AG04450 (cell line): ENCODE measurements at regions not wholly inside any gene's neighbourhood (a gene's known extent, or its start where the extent isn't known, plus 50 kb on each side); places are given as distances from the start of the nearest gene placed in this dataset.
A peak's percentile ranks its signal among the peaks of the same experiment; 100 is the strongest.

Experiments used
- CTCF ChIA-PET: fragments of 300-600, 350-600 bp; formaldehyde crosslinking; extraction: SDS; loops from one replicate; lab custom pipeline; 2022; ENCODE audit warnings: antibody characterized with exemption, inconsistent platforms; lab: Charles Lee
- POLR2A ChIA-PET: fragments of 350-600 bp; formaldehyde crosslinking; extraction: SDS; loops from one replicate; lab custom pipeline; 2021; ENCODE audit warnings: antibody characterized with exemption, inconsistent platforms; lab: Yijun Ruan, JAX
- DNase-seq: peaks from one replicate; pipeline ENCODE4 v3.0.0-alpha.2; 2011; ENCODE audit warnings: low read depth, low spot score
- H3K27ac ChIP-seq: one replicate; pipeline ENCODE4 v1.5.1; 2012; ENCODE audit warnings: low read depth, low read length, control low read depth
- H3K27me3 ChIP-seq: one replicate; pipeline ENCODE4 v1.6.0; 2012; ENCODE audit warnings: low read length; ENCODE audit not compliant: control insufficient read depth, insufficient read depth
- H3K4me3 ChIP-seq: 2 replicates; pipeline ENCODE4 v1.5.1; 2011; ENCODE audit warnings: mild to moderate bottlenecking, low read depth, low read length, control low read depth
- H3K9me3 ChIP-seq: 2 replicates; pipeline ENCODE4 v1.5.1; 2012; ENCODE audit warnings: low read length; ENCODE audit not compliant: control insufficient read depth, insufficient read depth
- CTCF ChIP-seq: IDR thresholded peaks from 2 replicates; pipeline ENCODE4 v1.5.1; 2011; ENCODE audit warnings: low read depth, low read length, control low read depth, inconsistent platforms

GRCh38 chr3:134427400-134428111, 53.3 kb upstream of the AMOTL2 start:
- CTCF ChIA-PET, result interaction anchor here (0.6 to 1.5 kb wide), 5 partner anchors 21 to 215 kb away, joined by 3 to 8 read pairs (median 3); no protein-coding TSS in a partner anchor
- H3K4me3 ChIP-seq, result no peak overlapping the region; the same call in 1 of the 2 replicates
- H3K27ac ChIP-seq, result peak overlapping the region; percentile 98
- POLR2A ChIA-PET, result interaction anchor here (0.6 to 3.1 kb wide), 13 partner anchors 10 to 112 kb away, joined by 3 to 40 read pairs (median 6); partner anchors contain the start of gene AMOTL2
- H3K9me3 ChIP-seq, result no peaks in the 10 kb centered on the region
- 0 out of 2 replicates have a peak, but pooled peaks have one; percentile 5 for TF ChIP-seq CTCF
- H3K27me3 ChIP-seq, result no peaks in the 10 kb centered on the region
- DNase-seq, result peak; percentile 99

GRCh38 chr3:134426660-134427181, 52.5 kb upstream of the AMOTL2 start:
- Histone ChIP-seq H3K27me3 (no peaks in the 10 kb centered on the region), H3K9me3 (no peaks in the 10 kb centered on the region), H3K4me3 (no peak overlapping the region), H3K27ac (peak overlapping the region; percentile 98)
- peak; percentile 74 for DNase-seq
- CTCF ChIA-PET, result interaction anchor here (0.7 to 1.5 kb wide), 3 partner anchors 22 to 113 kb away, joined by 3 read pairs; no protein-coding TSS in a partner anchor
- no peak for TF ChIP-seq CTCF
- POLR2A ChIA-PET, result interaction anchor here (1.0 to 3.1 kb wide), 10 partner anchors 11 to 73 kb away, joined by 3 to 40 read pairs (median 5); partner anchors contain the start of gene AMOTL2

GRCh38 chr3:134425943-134426342, 51.7 kb upstream of the AMOTL2 start:
- no peaks in the 10 kb centered on the region for H3K9me3 ChIP-seq
- CTCF ChIA-PET, result interaction anchor here (0.9 to 1.3 kb wide), 2 partner anchors 23 to 31 kb away, joined by 3 to 4 read pairs; no protein-coding TSS in a partner anchor
- no peak for TF ChIP-seq CTCF
- H3K27ac ChIP-seq, result peak overlapping the region; percentile 98
- no peak for DNase-seq
- no peak overlapping the region for H3K4me3 ChIP-seq
- POLR2A ChIA-PET, result interaction anchor here (1.0 to 2.9 kb wide), 5 partner anchors 11 to 62 kb away, joined by 3 to 40 read pairs (median 6); partner anchors contain the start of gene AMOTL2
- H3K27me3 ChIP-seq, result no peaks in the 10 kb centered on the region
